HG03469 (cell line): ENCODE measurements at regions not wholly inside any gene's neighbourhood (a gene's known extent, or its start where the extent isn't known, plus 50 kb on each side); places are given as distances from the start of the nearest gene placed in this dataset.
"Not testable (repeated sequence)": the region's sequence is repeated elsewhere in the genome, so short reads cannot be mapped to it uniquely, and the experiment has no call there.

Experiments
- ATAC-seq: cut with Tn5 transposase; IDR thresholded peaks from one replicate; pipeline ENCODE4 v1.9.1; 2021; ENCODE audit warnings: mild to moderate bottlenecking, moderate library complexity, moderate number of reproducible peaks; ENCODE audit not compliant: unreplicated experiment

DNA sequence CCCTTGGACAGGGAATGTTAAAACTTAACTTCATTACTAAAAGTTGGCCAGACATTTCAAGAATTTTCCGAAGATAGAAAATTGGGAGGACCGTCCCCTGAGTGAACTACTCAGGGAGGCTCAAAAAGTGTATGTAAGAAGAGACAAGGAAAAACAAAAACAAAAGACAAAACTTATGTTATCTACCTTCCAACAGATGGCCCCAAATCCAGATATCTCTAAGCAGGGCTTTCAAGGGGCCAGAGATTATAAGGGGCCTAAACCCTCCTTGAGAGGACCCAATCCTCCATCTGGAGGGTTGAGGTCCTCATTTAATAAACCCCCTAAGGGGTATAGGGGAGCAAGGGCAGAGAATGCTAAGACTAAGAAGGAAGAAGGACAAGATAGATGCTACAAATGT is 203.6 kb downstream of the SH2D4B start:
- no peak for ATAC-seq

DNA sequence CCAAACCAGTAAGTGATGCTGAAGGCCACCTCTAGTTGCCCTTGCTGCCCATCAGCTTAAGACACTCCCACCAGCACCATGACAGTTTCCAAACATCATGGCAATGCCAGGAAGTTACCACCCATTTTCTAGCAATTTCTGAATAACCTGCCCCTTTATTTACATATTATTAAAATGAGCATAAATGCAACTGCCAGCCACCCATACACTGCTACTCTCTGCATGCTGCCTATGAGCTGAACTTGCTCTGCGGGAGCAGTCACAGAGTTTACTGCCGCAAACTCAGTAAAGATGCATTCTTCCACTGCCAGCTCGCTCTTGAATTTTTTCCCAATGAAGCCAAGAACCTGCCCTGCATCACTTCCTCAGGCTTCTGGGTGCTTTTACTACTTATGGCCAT is 212.6 kb downstream of the SH2D4B start:
- ATAC-seq = no peak

DNA sequence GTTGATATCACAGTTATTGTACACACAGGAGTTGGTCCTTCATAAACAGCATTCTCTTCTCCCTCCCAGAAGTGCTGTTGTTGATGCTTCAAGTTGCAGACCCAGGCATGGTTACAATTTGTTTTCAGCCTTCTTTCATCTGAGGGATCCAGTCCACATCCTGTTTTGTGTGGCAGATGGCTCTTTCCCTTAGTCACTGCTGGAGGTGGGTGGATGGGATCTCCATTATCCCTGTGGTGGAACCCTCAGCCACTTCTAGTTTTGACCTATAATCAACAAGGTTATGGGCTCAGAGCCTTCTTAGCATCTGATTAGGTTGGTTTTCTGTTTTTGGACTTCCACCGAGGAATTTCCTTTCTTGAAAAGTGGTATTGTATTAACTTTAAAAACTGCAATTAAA is 214.2 kb downstream of the SH2D4B start:
- ATAC-seq = no peak

DNA sequence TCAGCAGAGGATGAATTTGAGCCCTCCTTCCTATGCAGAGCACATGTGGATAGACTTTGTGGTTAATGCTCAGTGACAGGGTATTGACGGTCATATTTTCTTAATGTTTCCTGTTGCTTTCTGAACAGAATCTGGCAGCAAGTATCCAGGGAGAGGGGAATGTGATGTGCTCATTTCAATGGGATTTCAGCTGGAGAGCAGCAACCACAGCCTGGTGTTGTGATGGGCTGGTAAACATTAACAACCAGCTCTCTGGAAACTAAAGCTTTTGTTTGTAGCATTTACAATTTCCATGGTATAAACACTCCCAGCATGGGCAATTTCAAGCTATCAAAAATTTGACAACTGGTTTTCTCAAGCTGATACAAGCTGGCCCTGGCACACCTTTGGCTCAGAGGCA is 215.9 kb downstream of the SH2D4B start:
- no peak for ATAC-seq

DNA sequence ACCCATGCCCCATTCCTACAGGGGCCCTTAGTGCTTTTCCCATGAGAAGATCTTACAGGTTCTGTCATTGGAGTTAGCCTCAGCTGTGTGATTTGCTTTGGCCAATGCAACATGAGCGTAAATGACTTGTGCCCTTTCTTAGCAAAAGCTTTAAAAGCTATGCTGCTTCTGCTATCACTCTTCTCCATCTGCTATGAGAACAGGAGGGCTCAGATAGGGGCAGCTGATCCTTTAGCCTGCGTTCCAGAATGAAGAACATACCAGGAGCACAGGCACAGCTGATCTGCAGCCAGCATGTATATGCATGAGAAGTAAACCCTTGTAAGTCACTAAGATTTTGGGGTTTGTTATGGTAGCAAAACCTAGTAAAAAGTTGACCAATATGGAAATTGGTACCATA is 218.2 kb downstream of the SH2D4B start:
- no peak for ATAC-seq

DNA sequence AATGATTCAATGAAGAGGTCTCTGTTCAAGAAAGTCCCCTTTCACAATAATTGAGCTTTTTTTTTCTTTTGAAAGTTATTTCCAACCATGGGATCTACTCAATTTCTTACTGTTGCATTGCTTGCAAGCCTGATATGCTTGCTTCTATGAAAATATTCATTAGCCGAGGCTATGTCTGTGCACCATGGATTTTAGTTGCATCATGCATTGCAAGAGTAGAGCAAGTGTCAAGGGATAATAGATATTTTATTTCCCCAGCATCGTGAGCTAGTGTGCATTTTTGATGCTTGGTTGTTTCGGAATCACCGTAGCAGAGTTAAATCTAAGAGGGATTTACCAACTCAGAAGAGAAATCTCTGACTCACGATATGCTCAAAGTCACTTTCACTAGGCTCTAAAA is 222.0 kb downstream of the SH2D4B start:
- no peak for ATAC-seq

DNA sequence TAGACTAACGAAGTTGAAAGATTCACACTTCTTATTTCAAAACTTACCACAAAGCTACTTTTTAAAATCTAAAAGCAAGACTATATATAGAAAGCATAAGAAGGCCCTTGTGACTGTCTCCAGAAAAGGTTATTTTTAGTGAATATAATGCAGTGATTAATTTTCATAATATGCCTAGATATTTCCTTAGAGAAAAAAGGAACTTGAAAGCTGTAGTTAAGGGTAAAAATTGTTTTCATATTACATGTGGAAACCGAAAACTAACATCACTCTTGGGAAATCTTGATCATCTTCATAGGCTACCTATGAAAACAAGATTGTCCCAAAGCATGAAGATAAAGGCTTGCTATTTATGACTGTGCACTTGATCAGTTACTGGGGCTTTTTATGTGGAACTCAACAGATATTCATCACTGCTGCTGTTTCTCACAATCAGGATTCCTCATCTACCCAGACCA is 223.2 kb downstream of the SH2D4B start:
- ATAC-seq = peak; percentile 61

DNA sequence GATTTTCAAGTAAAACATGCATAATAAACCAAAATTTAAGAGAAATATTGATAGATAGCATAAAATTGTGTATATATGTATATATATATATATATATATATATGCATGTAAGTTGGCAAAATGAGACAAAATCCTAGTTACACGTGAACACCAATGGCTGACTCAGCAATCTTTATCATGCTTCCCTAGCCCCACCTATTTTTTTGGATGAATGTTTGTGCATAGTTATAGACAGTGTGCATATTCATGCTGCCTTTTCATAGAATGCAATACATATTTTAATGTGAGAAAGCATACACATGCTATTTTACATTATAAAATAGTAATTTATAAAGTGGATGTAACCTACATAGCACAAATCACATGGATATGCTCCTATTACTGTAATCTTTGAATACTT is 230.3 kb downstream of the SH2D4B start:
- no peak for ATAC-seq

DNA sequence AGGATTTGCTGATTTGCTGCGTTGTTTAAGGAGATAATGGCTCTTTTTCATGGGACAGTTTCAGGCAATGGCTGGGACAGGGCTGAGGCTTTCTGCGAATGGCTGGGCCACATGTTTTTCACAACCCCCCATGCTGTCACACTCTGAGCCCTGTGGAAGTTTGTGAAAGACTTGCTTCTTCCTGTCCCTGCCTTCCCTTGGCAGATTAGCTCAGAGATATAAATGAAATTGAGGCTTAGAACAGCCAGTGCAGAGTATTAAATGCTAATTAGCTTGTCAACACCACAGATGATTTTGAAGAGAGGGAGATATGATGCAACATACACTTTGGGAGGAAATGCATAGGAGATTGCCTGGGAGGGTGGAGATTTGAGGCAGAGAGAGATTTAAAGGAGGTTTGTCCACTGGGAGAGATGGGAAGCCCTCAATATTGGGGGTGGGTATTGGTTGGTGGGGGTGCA is 232.0 kb downstream of the SH2D4B start:
- no peak for ATAC-seq

DNA sequence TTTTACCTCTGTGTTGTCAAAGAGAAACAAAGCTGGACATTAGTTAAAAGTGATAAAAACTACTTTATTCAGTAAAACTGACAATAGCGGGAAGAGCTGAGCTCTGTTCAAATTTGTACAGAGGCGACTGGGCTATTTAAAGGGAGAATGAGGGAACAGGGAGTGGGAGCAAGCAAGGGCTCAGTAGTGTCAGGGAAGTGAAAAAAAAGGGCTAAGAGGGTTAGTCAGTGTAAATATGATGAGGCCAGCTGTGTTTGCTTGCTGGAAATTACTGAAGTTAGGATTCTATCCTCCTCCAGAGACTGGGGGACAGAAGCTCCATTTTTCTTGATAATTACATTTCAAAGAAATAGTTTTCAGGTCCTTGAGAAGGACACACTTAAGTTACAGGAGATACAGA is 232.5 kb downstream of the SH2D4B start:
- ATAC-seq = no peak

DNA sequence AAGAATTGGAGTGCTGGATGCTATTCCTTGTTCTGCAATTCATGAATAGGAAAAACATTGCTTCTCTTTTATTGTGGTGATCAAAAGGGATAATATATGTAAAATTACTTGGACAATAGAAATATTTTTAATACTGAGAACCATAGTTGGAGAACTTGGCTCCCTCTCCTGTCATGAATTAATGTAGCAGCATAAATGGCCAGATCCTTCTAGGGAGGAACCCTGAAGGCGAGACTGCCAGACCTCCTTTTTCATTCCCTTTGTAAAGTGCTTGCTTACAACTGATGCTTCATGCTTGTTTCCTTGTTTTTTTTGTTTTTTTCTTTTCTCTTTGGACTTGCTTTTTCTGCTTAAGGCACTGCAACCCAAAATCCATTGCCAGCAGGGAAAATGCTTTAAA is 233.6 kb downstream of the SH2D4B start:
- no peak for ATAC-seq

DNA sequence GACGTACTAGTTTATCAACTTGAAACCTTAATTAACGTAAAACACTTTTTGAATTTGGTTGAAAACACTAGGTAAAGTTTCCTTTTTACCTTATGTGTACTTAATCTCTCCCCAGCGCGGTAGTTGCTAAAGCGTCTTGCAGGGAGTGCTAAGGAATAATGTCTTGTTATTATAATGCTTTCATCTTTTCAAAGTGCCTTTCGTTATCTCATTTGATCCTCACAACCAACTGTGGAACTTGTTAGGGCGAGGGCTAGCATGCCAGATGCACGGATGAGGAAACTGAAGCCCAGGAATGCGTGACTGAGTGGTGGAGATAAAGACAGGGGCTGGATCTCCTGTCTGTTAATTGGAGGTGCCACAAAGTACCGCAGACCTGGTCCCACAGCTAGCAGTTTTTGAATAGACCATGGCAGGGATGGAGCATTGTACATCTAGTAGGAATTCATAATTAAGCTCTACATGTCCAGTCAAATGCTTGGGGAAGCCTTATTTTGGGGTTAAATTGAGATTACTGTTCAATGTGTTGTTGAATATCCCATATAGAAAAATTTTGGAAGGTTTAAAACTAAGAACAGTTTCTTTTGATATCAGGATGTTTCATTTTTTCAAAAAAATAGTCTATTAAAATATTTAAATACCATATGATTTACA is 234.3 kb downstream of the SH2D4B start:
- ATAC-seq = no peak

DNA sequence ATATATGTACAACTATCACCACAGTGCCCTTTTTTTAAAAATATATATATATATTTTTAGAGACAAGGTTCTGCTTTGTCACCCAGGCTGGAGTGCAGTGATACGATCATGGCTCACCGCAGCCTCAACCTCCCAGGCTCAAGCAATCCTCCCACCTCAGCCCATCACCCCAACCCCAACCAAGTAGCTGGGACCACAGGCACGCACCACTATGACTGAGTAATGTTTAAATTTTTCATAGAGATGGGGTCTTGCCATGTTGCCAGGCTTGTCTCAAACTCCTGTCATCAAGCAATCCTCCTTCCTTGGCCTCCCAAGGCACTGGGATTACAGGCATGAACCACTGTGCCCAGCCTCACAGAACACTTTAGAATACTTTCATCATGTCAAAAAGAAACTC is 234.9 kb downstream of the SH2D4B start:
- no peak for ATAC-seq

DNA sequence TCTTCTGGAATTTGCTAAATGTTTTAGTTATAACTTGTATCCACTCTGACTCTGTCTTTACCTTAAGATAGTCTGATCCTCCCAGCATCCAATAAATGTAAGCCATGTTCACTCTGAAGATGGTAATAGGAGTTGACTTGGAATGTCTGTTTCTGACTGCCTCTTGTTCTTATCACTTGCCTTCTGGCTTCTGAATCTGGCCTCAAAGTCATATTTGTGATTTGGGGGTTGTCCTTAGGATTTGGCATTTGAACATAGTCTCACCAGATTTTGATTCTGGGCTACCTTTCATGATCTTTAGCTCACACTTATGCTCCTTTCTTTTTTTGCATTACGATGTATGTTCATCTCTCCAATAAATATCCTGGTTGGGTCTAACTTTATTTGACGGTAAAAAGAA is 247.0 kb downstream of the SH2D4B start:
- no peak for ATAC-seq

DNA sequence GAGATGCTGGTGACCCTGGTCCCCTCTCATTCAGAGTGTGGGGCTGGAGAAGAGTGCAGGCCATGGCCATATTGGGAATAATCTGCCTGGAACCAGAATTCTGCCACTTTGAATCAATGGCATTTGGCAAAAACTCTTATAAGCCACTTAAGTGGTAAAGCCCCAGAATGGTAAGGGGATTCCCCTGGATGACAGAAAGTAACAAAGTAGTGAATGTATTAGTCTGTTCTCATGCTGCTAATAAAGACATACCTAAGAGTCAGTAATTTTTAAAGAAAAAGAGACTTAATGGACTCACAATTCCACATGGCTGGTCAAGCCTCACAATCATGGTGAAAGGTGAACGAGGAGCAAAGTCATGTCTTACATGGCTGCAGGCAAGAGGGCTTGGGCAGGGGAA is 248.6 kb downstream of the SH2D4B start:
- ATAC-seq = no peak

DNA sequence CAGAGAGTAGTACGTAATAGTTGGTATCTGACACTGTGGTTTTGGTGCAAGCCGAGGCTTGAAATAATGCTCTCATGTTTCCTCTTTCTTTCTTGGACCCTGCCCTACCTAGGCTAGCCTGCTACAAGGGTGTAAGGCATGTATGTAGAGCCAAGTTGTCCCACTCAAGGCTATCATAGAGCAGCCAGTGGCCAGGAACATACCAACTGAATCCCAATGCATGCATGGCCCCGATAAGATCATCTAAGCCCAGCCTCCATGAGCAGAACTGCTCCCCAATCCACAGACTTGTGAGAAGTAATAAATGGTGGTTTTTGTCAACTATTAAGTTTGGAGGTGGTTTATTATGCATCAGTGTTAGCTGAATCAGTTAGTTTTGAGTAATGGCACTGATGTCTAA is 250.2 kb downstream of the SH2D4B start:
- no peak for ATAC-seq

DNA sequence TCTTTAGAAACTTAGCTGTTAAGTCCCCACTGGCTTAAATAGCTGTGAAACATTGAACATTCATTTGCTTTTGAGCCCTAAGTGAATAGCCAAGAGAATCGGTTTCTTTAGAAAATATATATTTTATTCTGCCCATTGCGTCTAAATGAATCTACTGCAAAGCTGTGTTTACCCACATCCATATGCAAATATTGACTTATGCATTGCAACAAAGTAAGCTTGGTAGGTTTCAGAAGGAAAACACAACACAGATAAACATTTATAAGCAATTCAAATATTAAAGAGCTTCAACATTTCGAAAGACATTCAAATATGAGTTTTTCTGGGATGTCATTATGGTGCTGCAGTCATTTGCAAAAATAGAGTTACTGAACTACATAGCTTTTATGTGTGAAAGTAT is 257.3 kb downstream of the SH2D4B start:
- no peak for ATAC-seq

DNA sequence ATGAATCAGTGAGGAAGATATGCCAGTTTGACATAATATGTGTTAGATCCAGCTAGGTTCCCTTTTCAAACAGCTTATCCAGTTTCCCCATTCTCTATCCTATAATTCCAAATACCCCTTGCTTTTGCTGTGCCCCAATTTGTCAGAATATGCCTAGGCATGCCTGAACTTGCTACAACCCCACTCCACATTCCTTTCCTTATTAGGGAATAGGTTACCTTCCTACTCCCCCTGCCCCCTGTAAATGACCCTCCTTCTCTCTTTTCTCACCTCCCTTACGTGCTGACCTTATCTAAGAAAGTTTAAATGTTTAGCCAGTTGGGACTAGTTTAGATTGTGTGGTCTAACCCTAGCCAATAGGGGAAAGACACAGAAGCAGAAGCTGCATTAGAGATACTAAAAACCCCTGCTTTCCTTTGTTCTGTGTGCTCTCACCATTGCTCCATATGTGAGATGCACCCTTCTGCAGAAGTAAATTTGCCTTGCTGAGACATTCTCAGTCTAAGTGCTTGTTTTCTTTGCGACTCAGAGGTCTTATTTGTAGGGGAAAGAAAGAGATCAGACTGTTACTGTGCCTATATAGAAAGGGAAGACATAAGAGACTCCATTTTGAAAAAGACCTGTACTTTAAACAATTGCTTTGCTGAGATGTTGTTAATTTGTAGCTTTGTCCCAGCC is 267.8 kb downstream of the SH2D4B start:
- no peak for ATAC-seq

DNA sequence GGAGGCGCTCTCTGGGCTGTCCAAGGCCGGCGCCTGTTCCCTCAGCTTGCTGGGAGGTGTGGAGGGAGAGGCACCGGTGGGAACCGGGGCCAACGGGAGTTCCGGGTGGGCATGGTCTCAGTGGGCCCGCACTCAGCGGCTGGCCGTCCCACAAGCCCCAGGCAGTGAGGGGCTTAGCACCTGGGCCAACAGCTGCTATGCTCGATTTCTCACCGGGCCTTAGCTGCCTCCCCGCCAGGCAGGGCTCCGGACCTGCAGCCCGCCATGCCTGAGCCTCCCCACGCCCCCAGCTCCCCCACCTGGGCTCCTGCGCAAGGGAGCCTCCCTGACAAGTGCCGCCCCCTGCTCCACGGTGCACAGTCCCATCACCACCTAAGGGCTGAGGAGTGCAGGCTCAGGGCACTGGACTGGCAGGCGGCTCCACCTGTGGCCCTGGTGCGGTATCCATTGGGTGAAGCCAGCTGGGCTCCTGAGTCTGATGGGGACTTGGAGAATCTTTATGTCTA is 276.5 kb downstream of the SH2D4B start:
- ATAC-seq = no peak

DNA sequence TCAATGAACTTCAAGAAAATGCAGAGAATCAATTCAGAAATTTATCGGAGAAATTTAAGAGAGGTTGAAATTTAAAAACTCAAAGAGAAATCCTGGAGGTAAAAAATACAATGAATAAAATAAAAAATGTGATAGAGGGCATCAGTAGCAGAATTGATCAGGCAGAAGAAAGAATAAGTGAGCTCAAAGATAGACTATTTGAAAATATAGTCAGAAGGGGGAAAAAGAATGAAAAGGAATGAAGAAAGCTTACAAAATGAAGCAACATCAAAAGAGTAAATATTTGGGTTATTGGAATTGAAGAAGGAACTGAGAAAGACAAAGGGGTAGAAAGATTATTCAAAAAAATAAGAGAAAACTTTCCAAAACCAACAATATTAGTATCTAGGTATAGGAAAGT is 291.4 kb downstream of the SH2D4B start:
- no peak for ATAC-seq

DNA sequence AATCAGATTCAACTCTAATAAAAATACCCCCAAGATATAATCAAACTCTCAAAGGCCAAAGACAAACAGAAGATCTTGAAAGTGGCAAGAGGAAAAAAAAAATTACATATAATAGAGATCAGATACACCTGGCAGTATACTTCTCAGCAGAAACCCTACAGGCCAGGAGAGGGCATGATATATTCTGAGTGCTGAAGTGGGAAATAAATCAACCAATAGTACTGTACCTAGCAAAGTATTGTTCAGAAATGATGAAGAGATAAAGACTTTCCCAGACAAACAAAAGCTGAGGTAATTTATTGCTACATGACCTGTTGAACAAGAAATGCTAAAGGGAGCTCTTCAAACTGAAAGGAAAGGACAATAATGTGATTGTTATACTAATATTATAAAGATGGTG is 291.9 kb downstream of the SH2D4B start:
- no peak for ATAC-seq

DNA sequence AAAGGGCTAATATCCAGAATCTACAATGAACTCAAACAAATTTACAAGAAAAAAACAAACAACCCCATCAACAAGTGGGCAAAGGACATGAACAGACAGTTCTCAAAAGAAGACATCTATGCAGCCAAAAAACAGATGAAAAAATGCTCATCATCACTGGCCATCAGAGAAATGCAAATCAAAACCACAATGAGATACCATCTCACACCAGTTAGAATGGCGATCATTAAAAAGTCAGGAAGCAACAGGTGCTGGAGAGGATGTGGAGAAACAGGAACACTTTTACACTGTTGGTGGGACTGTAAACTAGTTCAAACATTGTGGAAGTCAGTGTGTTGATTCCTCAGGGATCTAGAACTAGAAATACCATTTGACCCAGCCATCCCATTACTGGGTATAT is 295.0 kb downstream of the SH2D4B start:
- ATAC-seq = not testable (repeated sequence)
